GM12801 (cell line): ENCODE measurements at regions not wholly inside any gene's neighbourhood (a gene's known extent, or its start where the extent isn't known, plus 50 kb on each side); places are given as distances from the start of the nearest gene placed in this dataset.

Source experiments
- TF ChIP-seq, protein P1 (sequence below): IDR thresholded peaks from one replicate; pipeline ENCODE4 v1.5.1; 2011; ENCODE audit warnings: control low read depth; ENCODE audit not compliant: insufficient read length; ENCODE audit errors: extremely low read depth

DNA sequence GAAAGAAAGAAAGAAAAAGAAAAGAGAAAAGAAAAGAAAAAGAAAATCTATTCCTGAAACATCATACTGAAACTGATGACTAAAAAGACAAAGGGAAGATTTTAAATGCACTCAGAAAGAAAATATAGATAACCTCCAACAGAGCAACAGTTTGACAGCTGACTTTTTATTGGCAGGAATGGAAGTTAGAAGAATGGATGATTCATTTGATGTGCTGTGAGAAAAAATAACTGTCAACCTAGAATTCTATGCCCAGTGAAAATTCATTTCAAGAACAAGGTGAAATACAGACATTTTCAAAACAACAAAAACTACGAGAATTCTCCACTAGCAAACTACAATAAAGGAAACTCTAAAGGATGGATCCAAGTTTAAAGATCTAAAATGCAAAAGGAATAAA, 50.5 kb upstream of the HSPA12A start:
- TF ChIP-seq, protein P1, sequence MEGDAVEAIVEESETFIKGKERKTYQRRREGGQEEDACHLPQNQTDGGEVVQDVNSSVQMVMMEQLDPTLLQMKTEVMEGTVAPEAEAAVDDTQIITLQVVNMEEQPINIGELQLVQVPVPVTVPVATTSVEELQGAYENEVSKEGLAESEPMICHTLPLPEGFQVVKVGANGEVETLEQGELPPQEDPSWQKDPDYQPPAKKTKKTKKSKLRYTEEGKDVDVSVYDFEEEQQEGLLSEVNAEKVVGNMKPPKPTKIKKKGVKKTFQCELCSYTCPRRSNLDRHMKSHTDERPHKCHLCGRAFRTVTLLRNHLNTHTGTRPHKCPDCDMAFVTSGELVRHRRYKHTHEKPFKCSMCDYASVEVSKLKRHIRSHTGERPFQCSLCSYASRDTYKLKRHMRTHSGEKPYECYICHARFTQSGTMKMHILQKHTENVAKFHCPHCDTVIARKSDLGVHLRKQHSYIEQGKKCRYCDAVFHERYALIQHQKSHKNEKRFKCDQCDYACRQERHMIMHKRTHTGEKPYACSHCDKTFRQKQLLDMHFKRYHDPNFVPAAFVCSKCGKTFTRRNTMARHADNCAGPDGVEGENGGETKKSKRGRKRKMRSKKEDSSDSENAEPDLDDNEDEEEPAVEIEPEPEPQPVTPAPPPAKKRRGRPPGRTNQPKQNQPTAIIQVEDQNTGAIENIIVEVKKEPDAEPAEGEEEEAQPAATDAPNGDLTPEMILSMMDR: no peak

DNA sequence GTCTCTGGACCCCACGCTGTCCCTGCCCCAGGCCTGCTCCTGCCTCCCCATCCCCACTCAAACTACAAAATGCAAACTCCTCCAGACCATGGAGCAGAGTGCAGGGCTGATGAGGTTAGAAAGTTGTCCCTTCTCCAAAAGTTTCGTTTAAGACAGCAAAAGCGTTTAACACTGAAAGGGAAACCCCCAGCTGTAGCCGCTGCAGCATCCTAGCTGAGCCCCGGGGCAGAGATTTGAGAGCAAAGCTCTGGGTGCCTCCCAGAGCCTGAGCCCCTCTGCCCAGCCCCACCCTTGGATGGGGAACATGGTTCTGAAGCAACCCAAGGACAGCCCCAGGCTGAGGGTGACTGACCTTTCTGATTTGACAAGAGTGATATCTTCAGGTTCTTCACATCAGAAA, 52.8 kb upstream of the ENO4 start:
- TF ChIP-seq, protein P1: no peak

DNA sequence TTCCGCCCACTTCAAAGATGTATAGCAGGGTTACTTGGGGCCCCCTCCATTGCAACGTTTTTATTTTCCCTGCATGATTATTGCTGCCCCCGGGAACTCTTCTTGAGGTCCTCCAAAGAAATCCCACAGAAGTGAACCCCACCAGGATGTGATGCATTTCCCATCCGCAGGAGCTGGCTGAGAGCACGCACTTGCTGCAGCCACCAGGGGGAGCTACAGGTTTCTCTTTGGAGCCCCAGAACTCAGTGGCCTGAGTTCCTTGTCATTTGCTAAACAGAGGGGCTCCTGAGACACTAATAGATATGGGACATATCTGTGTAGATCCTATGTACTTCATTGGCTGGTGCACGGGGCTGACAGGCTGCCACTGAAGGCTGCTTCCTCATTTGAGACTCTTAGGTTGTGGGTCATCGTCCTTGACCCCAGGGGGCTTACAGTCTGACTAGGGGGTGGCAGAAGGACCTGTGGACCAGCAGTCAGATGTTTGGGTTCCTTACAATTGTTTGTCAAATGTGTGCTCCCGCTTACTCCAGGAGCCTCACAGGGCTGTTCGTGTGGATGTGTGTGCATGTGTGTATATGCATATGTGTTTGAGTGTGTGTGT, 52.3 kb upstream of the ENO4 start:
- TF ChIP-seq, protein P1: peak; percentile 66

DNA sequence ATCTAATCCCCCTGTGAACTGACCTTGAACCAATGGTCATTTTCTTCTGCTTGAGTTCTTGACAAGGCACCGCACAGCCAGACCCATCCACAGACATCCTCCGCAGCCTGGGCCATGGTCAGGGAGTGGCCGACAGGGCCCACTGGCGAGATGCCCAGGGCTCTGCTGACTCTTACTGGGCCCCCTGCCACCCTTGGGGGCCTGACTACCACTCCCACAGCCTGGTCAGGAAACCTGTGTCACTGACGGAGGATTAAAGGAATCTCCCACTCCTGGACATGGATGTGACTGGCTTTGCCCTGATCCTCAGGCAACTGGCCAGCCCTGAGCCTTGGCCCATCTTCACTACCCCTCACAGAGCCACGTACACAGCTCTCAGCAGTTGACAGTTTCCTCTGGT, 50.4 kb upstream of the ENO4 start:
- TF ChIP-seq, protein P1: no peak
